H1 (cell line): ENCODE measurements at regions not wholly inside any gene's neighbourhood (a gene's known extent, or its start where the extent isn't known, plus 50 kb on each side); places are given as distances from the start of the nearest gene placed in this dataset.

ENCODE experiments used
- CTCF ChIA-PET: fragments of 300-600 bp; sonication (Branson Sonifier 250); formaldehyde crosslinking; loops from one replicate; lab custom pipeline; 2021; ENCODE audit not compliant: partially characterized antibody; lab: Charles Lee
- POLR2A ChIA-PET: fragments of 300-600 bp; sonication (Branson Sonifier 250); formaldehyde crosslinking; loops from one replicate; lab custom pipeline; 2021; ENCODE audit warnings: inconsistent platforms; ENCODE audit not compliant: partially characterized antibody; lab: Charles Lee
- DNase-seq, 2 experiments: peaks; one replicate each; pipeline versions ENCODE4 v3.0.0 to v3.0.0-alpha.2; 2010 to 2022; ENCODE audit warnings: low spot score in 2 of 2, low read depth in 1 of 2, mixed read lengths in 1 of 2
- FAIRE-seq: peaks from 2 replicates; lab custom pipeline; 2011; peaks lifted over from hg19 to GRCh38; lab: Jason Lieb, UNC
- H2AFZ ChIP-seq: 2 replicates; pipeline ENCODE4 v1.8.1; 2012; ENCODE audit warnings: low read length, inconsistent platforms
- H2AK5ac ChIP-seq: 2 replicates; pipeline ENCODE4 v1.6.1; 2013; ENCODE audit warnings: low read depth, low read length
- H2BK120ac ChIP-seq: replicated peaks from 2 replicates; pipeline ENCODE3; 2013; ENCODE audit warnings: low read depth, low read length, inconsistent platforms
- H2BK12ac ChIP-seq: 2 replicates; pipeline ENCODE4 v1.6.1; 2013; ENCODE audit warnings: low read depth, low read length
- H2BK15ac ChIP-seq: 2 replicates; pipeline ENCODE4 v1.6.1; 2013; ENCODE audit warnings: low read length
- H2BK20ac ChIP-seq: 2 replicates; pipeline ENCODE4 v1.6.1; 2013; ENCODE audit warnings: low read length
- H2BK5ac ChIP-seq: 2 replicates; pipeline ENCODE4 v1.6.1; 2013; ENCODE audit warnings: low read depth, low read length
- H3K14ac ChIP-seq: 2 replicates; pipeline ENCODE4 v1.6.1; 2013; ENCODE audit warnings: inconsistent platforms; ENCODE audit not compliant: insufficient read length
- H3K18ac ChIP-seq: 2 replicates; pipeline ENCODE4 v1.6.1; 2013; ENCODE audit warnings: low read length; ENCODE audit errors: extremely low read depth
- H3K23ac ChIP-seq: 2 replicates; pipeline ENCODE4 v1.6.1; 2013; ENCODE audit warnings: inconsistent platforms; ENCODE audit not compliant: insufficient read length
- H3K23me2 ChIP-seq: 2 replicates; pipeline ENCODE4 v1.6.1; 2013; ENCODE audit warnings: low read depth, low read length
- H3K27ac ChIP-seq: 2 replicates; pipeline ENCODE4 v1.6.1; 2011; ENCODE audit warnings: low read depth, low read length, inconsistent platforms
- H3K27me3 ChIP-seq, 4 experiments: replicated peaks in 1 of 4; 1 replicate in 1 of 4; 2 replicates in 3 of 4; pipeline versions ENCODE4 v1.6.1 to v1.8.1; 2011 to 2013; ENCODE audit warnings: low read length in 3 of 4, mild to moderate bottlenecking in 3 of 4, inconsistent platforms in 2 of 4, mixed read lengths in 2 of 4, moderate library complexity in 1 of 4; ENCODE audit not compliant: control insufficient read depth in 3 of 4, insufficient read depth in 3 of 4; ENCODE audit errors: extremely low read depth in 1 of 4
- H3K36me3 ChIP-seq, 4 experiments: 2 replicates each; pipeline versions ENCODE4 v1.6.1 to v1.8.1; 2011 to 2013; ENCODE audit warnings: mild to moderate bottlenecking in 4 of 4, low read length in 3 of 4, moderate library complexity in 2 of 4, control low read depth in 1 of 4, inconsistent platforms in 1 of 4; ENCODE audit not compliant: insufficient read depth in 4 of 4, control insufficient read depth in 2 of 4
- H3K4ac ChIP-seq: replicated peaks from 2 replicates; pipeline ENCODE3; 2013; ENCODE audit warnings: low read length, low read depth, mixed read lengths, inconsistent platforms; ENCODE audit not compliant: insufficient read length
- H3K4me1 ChIP-seq, 4 experiments: replicated peaks in 1 of 4; 1 replicate in 1 of 4; 2 replicates in 3 of 4; pipeline versions ENCODE4 v1.6.1 to v1.8.1; 2011 to 2013; ENCODE audit warnings: low read length in 3 of 4, inconsistent platforms in 2 of 4, mixed read lengths in 1 of 4; ENCODE audit not compliant: insufficient read depth in 4 of 4, control insufficient read depth in 3 of 4
- H3K4me2 ChIP-seq, 2 experiments: 2 replicates each; pipeline versions ENCODE4 v1.6.1 to v1.8.1; 2011 to 2013; ENCODE audit warnings: low read depth in 2 of 2, low read length in 2 of 2, control low read depth in 1 of 2, inconsistent platforms in 1 of 2, mild to moderate bottlenecking in 1 of 2; ENCODE audit not compliant: insufficient read depth in 1 of 2
- H3K4me3 ChIP-seq, 4 experiments: fragments of 200-600, 300-600 bp in 1 of 4; sonication (generic), shearing (Covaris generic), sonication (Bioruptor Twin) in 1 of 4; 2 replicates each; pipeline versions ENCODE4 v1.5.1 to v1.8.1; 2011 to 2016; ENCODE audit warnings: low read length in 4 of 4, low read depth in 3 of 4, control low read depth in 2 of 4, inconsistent platforms in 2 of 4, mild to moderate bottlenecking in 2 of 4, mixed read lengths in 1 of 4, moderate library complexity in 1 of 4; ENCODE audit not compliant: insufficient read depth in 2 of 4; ENCODE audit errors: extremely low read depth in 1 of 4
- H3K56ac ChIP-seq: replicated peaks from 2 replicates; pipeline ENCODE3; 2013; ENCODE audit warnings: low read depth, mild to moderate bottlenecking, mixed read lengths, low read length, inconsistent platforms; ENCODE audit not compliant: insufficient read length
- H3K79me1 ChIP-seq: 2 replicates; pipeline ENCODE4 v1.6.1; 2013; ENCODE audit warnings: low read depth, low read length, control low read depth
- H3K79me2 ChIP-seq, 2 experiments: 2 replicates each; pipeline versions ENCODE4 v1.6.1 to v1.8.1; 2012 to 2013; ENCODE audit warnings: low read length in 2 of 2, mild to moderate bottlenecking in 2 of 2, inconsistent platforms in 1 of 2; ENCODE audit not compliant: insufficient read depth in 2 of 2, control insufficient read depth in 1 of 2
- H3K9ac ChIP-seq, 4 experiments: replicated peaks in 1 of 4; 1 replicate in 1 of 4; 2 replicates in 3 of 4; pipeline versions ENCODE4 v1.6.1 to v1.8.1; 2011 to 2013; ENCODE audit warnings: low read depth in 3 of 4, low read length in 3 of 4, control low read depth in 2 of 4, mild to moderate bottlenecking in 2 of 4, moderate library complexity in 2 of 4, inconsistent platforms in 1 of 4; ENCODE audit errors: extremely low read depth in 1 of 4
- H3K9me3 ChIP-seq, 2 experiments: 2 replicates each; pipeline versions ENCODE4 v1.6.1 to v1.8.1; 2012 to 2013; ENCODE audit warnings: mild to moderate bottlenecking in 2 of 2, moderate library complexity in 2 of 2, control low read depth in 1 of 2, inconsistent platforms in 1 of 2, low read depth in 1 of 2, low read length in 1 of 2, mixed read lengths in 1 of 2; ENCODE audit not compliant: insufficient read depth in 2 of 2
- H4K20me1 ChIP-seq, 2 experiments: replicated peaks in 1 of 2; 2 replicates each; pipeline versions ENCODE3 to v1.8.1; 2011 to 2013; ENCODE audit warnings: inconsistent platforms in 2 of 2, low read length in 2 of 2, mild to moderate bottlenecking in 1 of 2; ENCODE audit not compliant: insufficient read depth in 2 of 2, control insufficient read depth in 1 of 2
- H4K5ac ChIP-seq: 2 replicates; pipeline ENCODE4 v1.6.1; 2013; ENCODE audit warnings: low read length, low read depth, mixed read lengths, inconsistent platforms; ENCODE audit not compliant: insufficient read length
- H4K8ac ChIP-seq: 2 replicates; pipeline ENCODE4 v1.8.0; 2013; ENCODE audit warnings: mild to moderate bottlenecking, moderate library complexity, low read length, inconsistent platforms; ENCODE audit not compliant: insufficient read depth; ENCODE audit errors: extremely low read depth
- H4K91ac ChIP-seq: replicated peaks from 2 replicates; pipeline ENCODE3; 2013; ENCODE audit warnings: low read length, mixed read lengths, inconsistent platforms; ENCODE audit not compliant: insufficient read length
- CBX5 ChIP-seq: fragments of 300-800, 300-1000 bp; sonication (generic); IDR thresholded peaks from 2 replicates; pipeline ENCODE4 v1.7.1; 2016; ENCODE audit warnings: antibody characterized with exemption, low read length, low read depth
- HDAC2 ChIP-seq, 2 experiments: fragments of 300-600 bp in 1 of 2; sonication (generic) in 1 of 2; IDR thresholded peaks; 2 replicates each; pipeline ENCODE4 v1.6.1; 2011 to 2012; ENCODE audit warnings: low read depth in 2 of 2, low read length in 2 of 2, mild to moderate bottlenecking in 2 of 2, moderate library complexity in 2 of 2, borderline replicate concordance in 1 of 2, inconsistent platforms in 1 of 2
- WGBS, 2 experiments: shearing (Covaris generic) in 1 of 2; methylation state at CpG; one replicate each; pipeline versions ENCODE4 v1.1.6 to v1.1.7; 2013 to 2015; ENCODE audit warnings: low lambda C conversion rate in 2 of 2, mixed read lengths in 2 of 2, inconsistent platforms in 1 of 2, low coverage in 1 of 2, missing lambda C conversion rate in 1 of 2; ENCODE audit not compliant: insufficient replicate concordance in 2 of 2, insufficient coverage in 1 of 2, insufficient read length in 1 of 2; ENCODE audit errors: extremely low coverage in 1 of 2, missing lambda C conversion rate in 1 of 2; 5-methylcytosine and 5-hydroxymethylcytosine counted together

DNA sequence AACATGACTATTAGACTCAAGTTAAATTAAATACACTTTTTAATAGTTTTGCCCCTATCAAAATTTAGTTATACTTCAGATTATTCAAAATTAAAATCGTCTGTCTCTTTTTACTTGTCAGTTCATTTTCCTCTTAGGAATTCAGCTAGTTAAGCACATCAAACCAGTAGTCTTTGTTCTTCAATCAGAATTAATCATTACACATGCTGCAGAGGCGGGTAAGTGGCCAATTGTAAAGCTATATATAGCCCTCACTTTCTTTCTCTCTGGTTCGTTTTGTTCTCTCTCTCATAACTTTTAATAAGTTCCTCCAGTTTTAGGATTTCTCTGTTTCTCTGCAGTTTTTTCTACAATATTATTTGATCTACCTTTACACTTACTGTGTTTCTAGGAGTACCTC, 359.1 kb upstream of the PABPC4L start:
- Histone ChIP-seq H2BK5ac (no peak overlapping the region), H2AK5ac (no peak overlapping the region), H3K56ac (no peak overlapping the region), H4K8ac (no peak overlapping the region), H3K27me3 (no peaks in the 10 kb centered on the region), H2BK15ac (no peak overlapping the region), H3K4ac (no peak overlapping the region), H3K14ac (no peak overlapping the region), H2BK12ac (no peak overlapping the region), H3K79me2 (no peaks in the 10 kb centered on the region), H2BK120ac (no peak overlapping the region), H3K79me1 (no peaks in the 10 kb centered on the region), H3K4me1 (no peaks in the 10 kb centered on the region), H3K23ac (no peak overlapping the region), H3K9me3 (no peaks in the 10 kb centered on the region), H4K20me1 (no peaks in the 10 kb centered on the region), H2AFZ (no peak overlapping the region), H3K27ac (no peak overlapping the region), H4K91ac (no peak overlapping the region), H3K23me2 (no peaks in the 10 kb centered on the region), H3K4me3 (no peak overlapping the region), H2BK20ac (no peak overlapping the region), H3K18ac (no peak overlapping the region), H3K36me3 (no peaks in the 10 kb centered on the region), H3K9ac (no peak overlapping the region), H4K5ac (no peak overlapping the region), H3K4me2 (no peak overlapping the region)
- TF ChIP-seq CBX5 (no peak), HDAC2 (IDR thresholded peaks at IDR 0.05; ENCODE audit: borderline replicate concordance in 1 of 2, low read depth in 2 of 2, low read length in 2 of 2) (no peak)
- POLR2A ChIA-PET: no interaction called here
- no peak for FAIRE-seq
- CTCF ChIA-PET: no interaction called here
- no peak for DNase-seq
- WGBS, 2 experiments: 79% methylated on average over 3 of the region's 3 CpGs; no CpG with 5 or more reads in 1 of the 2 experiments
